ENCODE measurements at regions not wholly inside any gene's neighbourhood (a gene's known extent, or its start where the extent isn't known, plus 50 kb on each side); places are given as distances from the start of the nearest gene placed in this dataset.

- Histone ChIP-seq H3K4me1 (no peaks in the 10 kb centered on the region), H3K4me3 (no peak overlapping the region), H3K36me3 (no peaks in the 10 kb centered on the region), H3K27me3 (peaks cover 0 to 40% of the 10 kb centered on the region in 2 donors), H3K27ac (no peak overlapping the region), H3K9me3 (no peaks in the 10 kb centered on the region)
- no peak for DNase-seq (ENCODE audit: low spot score in 2 of 2)
- intact Hi-C loops (cut with DNase I; ENCODE audit: low total_unique reads): no loop called here
- TF ChIP-seq POLR2A (IDR thresholded peaks at IDR 0.05) (no peak), CTCF (IDR thresholded peaks at IDR 0.05) (no peak), POLR2AphosphoS5 (IDR thresholded peaks at IDR 0.05) (no peak)
These were observed 72.5 kb upstream of the IGSF21 start for GRCh38 chr1:18035145-18035544.

DNA sequence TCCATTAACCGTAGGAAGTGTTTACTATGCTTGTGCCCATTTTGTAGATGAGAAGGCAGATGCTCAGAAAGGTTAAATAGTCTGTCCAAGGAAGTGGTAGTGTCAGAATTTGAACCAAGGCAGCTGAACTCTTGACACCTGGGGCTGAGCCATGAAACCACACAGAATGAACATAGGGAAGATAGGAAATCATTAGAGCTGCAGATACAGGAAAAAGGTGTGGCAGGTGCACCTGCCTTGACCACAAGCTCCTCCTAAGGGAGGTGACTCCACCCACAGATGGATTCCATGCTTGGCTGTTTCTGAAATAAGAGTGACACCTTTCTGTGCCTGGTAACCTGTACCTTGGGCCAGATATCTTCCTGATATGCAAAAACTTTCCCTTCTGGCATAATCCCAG, 69.9 kb upstream of the IGSF21 start:
- TF ChIP-seq POLR2A (IDR thresholded peaks at IDR 0.05) (no peak), CTCF (IDR thresholded peaks at IDR 0.05) (no peak), POLR2AphosphoS5 (IDR thresholded peaks at IDR 0.05) (no peak)
- Histone ChIP-seq H3K36me3 (no peaks in the 10 kb centered on the region), H3K9me3 (no peaks in the 10 kb centered on the region), H3K27ac (no peak overlapping the region), H3K4me3 (no peak overlapping the region), H3K4me1 (no peaks in the 10 kb centered on the region), H3K27me3 (peaks cover 0 to 27% of the 10 kb centered on the region in 2 donors)
- intact Hi-C loops (cut with DNase I; ENCODE audit: low total_unique reads): no loop called here
- no peak for DNase-seq (ENCODE audit: low spot score in 2 of 2)

- intact Hi-C loops (cut with DNase I; ENCODE audit: low total_unique reads): no loop called here
- Histone ChIP-seq H3K27ac (no peak overlapping the region), H3K4me3 (no peak overlapping the region), H3K36me3 (no peaks in the 10 kb centered on the region), H3K9me3 (no peaks in the 10 kb centered on the region), H3K27me3 (peaks cover 0 to 27% of the 10 kb centered on the region in 2 donors), H3K4me1 (no peaks in the 10 kb centered on the region)
- TF ChIP-seq CTCF (IDR thresholded peaks at IDR 0.05): no peak
- no peak for DNase-seq (ENCODE audit: low spot score in 2 of 2)
These were observed 69.5 kb upstream of the IGSF21 start for GRCh38 chr1:18038051-18038450.

GRCh38 chr1:18039102-18039501, 68.5 kb upstream of the IGSF21 start:
- H3K36me3 ChIP-seq: no peaks in the 10 kb centered on the region
- no peak for DNase-seq (ENCODE audit: low spot score in 2 of 2)
- H3K4me3 ChIP-seq: no peak overlapping the region
- H3K27ac ChIP-seq: no peak overlapping the region
- TF ChIP-seq CTCF (IDR thresholded peaks at IDR 0.05) (no peak), POLR2AphosphoS5 (IDR thresholded peaks at IDR 0.05) (no peak), POLR2A (IDR thresholded peaks at IDR 0.05) (no peak)
- H3K4me1 ChIP-seq: no peaks in the 10 kb centered on the region
- intact Hi-C loops (cut with DNase I; ENCODE audit: low total_unique reads): no loop called here
- H3K27me3 ChIP-seq: peaks cover 0 to 28% of the 10 kb centered on the region in 2 donors
- H3K9me3 ChIP-seq: no peaks in the 10 kb centered on the region

- TF ChIP-seq CTCF (IDR thresholded peaks at IDR 0.05) (no peak), POLR2AphosphoS5 (IDR thresholded peaks at IDR 0.05) (no peak), POLR2A (IDR thresholded peaks at IDR 0.05) (no peak)
These were observed 66.5 kb upstream of the IGSF21 start for GRCh38 chr1:18041102-18041501.

More at GRCh38 chr1:18041102-18041501, 66.5 kb upstream of the IGSF21 start:
- DNase-seq (ENCODE audit: low spot score in 2 of 2): no peak
- no peaks in the 10 kb centered on the region for H3K4me1 ChIP-seq
- H3K27ac ChIP-seq: no peak overlapping the region
- H3K4me3 ChIP-seq: no peak overlapping the region
- H3K27me3 ChIP-seq: peaks cover 0 to 31% of the 10 kb centered on the region in 2 donors
- intact Hi-C loops (cut with DNase I; ENCODE audit: low total_unique reads): no loop called here
- H3K9me3 ChIP-seq: no peaks in the 10 kb centered on the region
- no peaks in the 10 kb centered on the region for H3K36me3 ChIP-seq

Measured in breast epithelium (tissue), 4 donors.